CD4-positive, alpha-beta T cell treated with Interleukin-12 subunit alpha and Interleukin-12 subunit beta, for 1 hour (primary cell): ENCODE measurements at regions not wholly inside any gene's neighbourhood (a gene's known extent, or its start where the extent isn't known, plus 50 kb on each side); places are given as distances from the start of the nearest gene placed in this dataset.
"Not testable (repeated sequence)": the region's sequence is repeated elsewhere in the genome, so short reads cannot be mapped to it uniquely, and the experiment has no call there.

Experiments used
- DNase-seq: peaks from one replicate; pipeline ENCODE4 v3.0.0-alpha.2; 2020

GRCh38 chr5:1998716-1999317, 116.1 kb upstream of the IRX4 start:
- DNase-seq = no peak

GRCh38 chr5:1998348-1998669, 115.6 kb upstream of the IRX4 start:
- no peak for DNase-seq

- DNase-seq = no peak
These were observed 115.1 kb upstream of the IRX4 start for GRCh38 chr5:1997640-1998347.

- no peak for DNase-seq
These were observed 112.8 kb upstream of the IRX4 start for GRCh38 chr5:1995491-1995890.

GRCh38 chr5:1987471-1987870, 104.7 kb upstream of the IRX4 start:
- no peak for DNase-seq

- no peak for DNase-seq
These were observed 103.1 kb upstream of the IRX4 start for GRCh38 chr5:1985781-1986180.

- no peak for DNase-seq
These were observed 101.4 kb upstream of the IRX4 start for GRCh38 chr5:1983919-1984695.

GRCh38 chr5:1983401-1983800, 100.7 kb upstream of the IRX4 start:
- DNase-seq = no peak

GRCh38 chr5:1982561-1982960, 99.8 kb upstream of the IRX4 start:
- not testable (repeated sequence) for DNase-seq

- DNase-seq = no peak
These were observed 93.4 kb upstream of the IRX4 start for GRCh38 chr5:1975898-1976765.

GRCh38 chr5:1975406-1975715, 92.6 kb upstream of the IRX4 start:
- DNase-seq = no peak

- no peak for DNase-seq
These were observed 92.0 kb upstream of the IRX4 start for GRCh38 chr5:1974501-1975405.

GRCh38 chr5:1974081-1974480, 91.4 kb upstream of the IRX4 start:
- DNase-seq = no peak

- DNase-seq = no peak
These were observed 90.8 kb upstream of the IRX4 start for GRCh38 chr5:1973391-1974013.

GRCh38 chr5:1971944-1972343, 89.2 kb upstream of the IRX4 start:
- DNase-seq = no peak

- DNase-seq = no peak
These were observed 85.0 kb upstream of the IRX4 start for GRCh38 chr5:1967736-1968135.

GRCh38 chr5:1966461-1966860, 83.7 kb upstream of the IRX4 start:
- DNase-seq = no peak

- DNase-seq = no peak
These were observed 83.2 kb upstream of the IRX4 start for GRCh38 chr5:1965925-1966324.

- DNase-seq = no peak
These were observed 81.3 kb upstream of the IRX4 start for GRCh38 chr5:1963941-1964451.

GRCh38 chr5:1963358-1963757, 80.6 kb upstream of the IRX4 start:
- no peak for DNase-seq

GRCh38 chr5:1962619-1963355, 80.1 kb upstream of the IRX4 start:
- no peak for DNase-seq
